ENCODE measurements at regions not wholly inside any gene's neighbourhood (a gene's known extent, or its start where the extent isn't known, plus 50 kb on each side); places are given as distances from the start of the nearest gene placed in this dataset.

GRCh38 chr2:39567507-39567906 lies 98.2 kb upstream of the TMEM178A start:
- TF ChIP-seq, protein P1, sequence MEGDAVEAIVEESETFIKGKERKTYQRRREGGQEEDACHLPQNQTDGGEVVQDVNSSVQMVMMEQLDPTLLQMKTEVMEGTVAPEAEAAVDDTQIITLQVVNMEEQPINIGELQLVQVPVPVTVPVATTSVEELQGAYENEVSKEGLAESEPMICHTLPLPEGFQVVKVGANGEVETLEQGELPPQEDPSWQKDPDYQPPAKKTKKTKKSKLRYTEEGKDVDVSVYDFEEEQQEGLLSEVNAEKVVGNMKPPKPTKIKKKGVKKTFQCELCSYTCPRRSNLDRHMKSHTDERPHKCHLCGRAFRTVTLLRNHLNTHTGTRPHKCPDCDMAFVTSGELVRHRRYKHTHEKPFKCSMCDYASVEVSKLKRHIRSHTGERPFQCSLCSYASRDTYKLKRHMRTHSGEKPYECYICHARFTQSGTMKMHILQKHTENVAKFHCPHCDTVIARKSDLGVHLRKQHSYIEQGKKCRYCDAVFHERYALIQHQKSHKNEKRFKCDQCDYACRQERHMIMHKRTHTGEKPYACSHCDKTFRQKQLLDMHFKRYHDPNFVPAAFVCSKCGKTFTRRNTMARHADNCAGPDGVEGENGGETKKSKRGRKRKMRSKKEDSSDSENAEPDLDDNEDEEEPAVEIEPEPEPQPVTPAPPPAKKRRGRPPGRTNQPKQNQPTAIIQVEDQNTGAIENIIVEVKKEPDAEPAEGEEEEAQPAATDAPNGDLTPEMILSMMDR (IDR thresholded peaks at IDR 0.05): no peak
- no peak for TF ChIP-seq POLR2A (IDR thresholded peaks at IDR 0.05)

All from body of pancreas (tissue), 4 donors.